SK-N-SH (cell line): ENCODE measurements at regions not wholly inside any gene's neighbourhood (a gene's known extent, or its start where the extent isn't known, plus 50 kb on each side); places are given as distances from the start of the nearest gene placed in this dataset.

Experiments used
- FOXJ3 ChIP-seq: sonication (generic); formaldehyde crosslinking; IDR thresholded peaks from 2 replicates; pipeline ENCODE4 v1.5.1; 2020; ENCODE audit warnings: mild to moderate bottlenecking, missing genetic modification reagents
- FOXM1 ChIP-seq: IDR thresholded peaks from 2 replicates; pipeline ENCODE4 v1.4.0; 2012; ENCODE audit warnings: low read depth, mild to moderate bottlenecking
- JUND ChIP-seq: IDR thresholded peaks from 2 replicates; pipeline ENCODE4 v1.4.0; 2012
- NFIC ChIP-seq: IDR thresholded peaks from 2 replicates; pipeline ENCODE4 v1.4.0; 2012; ENCODE audit warnings: borderline replicate concordance
- PBX3 ChIP-seq: IDR thresholded peaks from 2 replicates; pipeline ENCODE4; 2012
- POLR2AphosphoS5 ChIP-seq: IDR thresholded peaks from 2 replicates; pipeline ENCODE4 v1.6.1; 2012; ENCODE audit warnings: low read depth, low read length
- RFX5 ChIP-seq: IDR thresholded peaks from 2 replicates; pipeline ENCODE4 v1.6.1; 2012; ENCODE audit warnings: mild to moderate bottlenecking, improper control_type of control experiment, low read length
- SIN3A ChIP-seq: IDR thresholded peaks from 2 replicates; pipeline ENCODE4 v1.6.1; 2012; ENCODE audit warnings: low read depth, mild to moderate bottlenecking, low read length, moderate library complexity, borderline replicate concordance
- TCF12 ChIP-seq: IDR thresholded peaks from 2 replicates; pipeline ENCODE4 v1.4.0; 2012
- TF ChIP-seq, protein P1 (sequence below): IDR thresholded peaks from 2 replicates; pipeline ENCODE4 v1.4.0; 2012; ENCODE audit warnings: low read depth
- TF ChIP-seq, protein P2 (sequence below): IDR thresholded peaks from 2 replicates; pipeline ENCODE4 v1.4.0; 2012; ENCODE audit warnings: low read depth, borderline replicate concordance
- TF ChIP-seq, protein P3 (sequence below): fragments of 200-600 bp; sonication (generic); IDR thresholded peaks from 2 replicates; pipeline ENCODE4 v1.6.1; 2017; ENCODE audit warnings: antibody characterized with exemption, mild to moderate bottlenecking, moderate library complexity

DNA sequence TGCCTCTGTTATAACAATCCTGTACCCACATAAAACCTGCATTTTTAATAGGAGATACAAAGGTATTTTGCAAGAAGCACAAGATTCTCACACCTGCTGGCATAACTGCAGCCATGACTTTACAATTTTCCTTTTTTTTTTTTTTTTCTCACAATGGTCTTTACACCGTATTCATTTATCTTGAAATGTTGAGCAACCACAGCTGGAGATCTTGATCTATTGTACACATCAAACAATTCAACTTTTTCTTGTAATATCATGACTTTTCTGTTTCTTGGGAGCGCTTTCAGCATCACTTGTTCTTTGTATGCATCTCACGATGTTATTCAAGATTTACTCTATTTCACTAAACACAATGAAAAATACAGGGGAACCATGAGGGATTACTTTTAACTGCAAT is 651.4 kb downstream of the KCNT2 start:
- TF ChIP-seq JUND (no peak), POLR2AphosphoS5 (no peak), SIN3A (no peak), RFX5 (no peak), NFIC (no peak), FOXM1 (no peak), PBX3 (no peak), TCF12 (no peak), FOXJ3 (CRISPR knock-in tag) (no peak)
- TF ChIP-seq, protein P1, sequence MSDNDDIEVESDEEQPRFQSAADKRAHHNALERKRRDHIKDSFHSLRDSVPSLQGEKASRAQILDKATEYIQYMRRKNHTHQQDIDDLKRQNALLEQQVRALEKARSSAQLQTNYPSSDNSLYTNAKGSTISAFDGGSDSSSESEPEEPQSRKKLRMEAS = no peak
- TF ChIP-seq, protein P2, sequence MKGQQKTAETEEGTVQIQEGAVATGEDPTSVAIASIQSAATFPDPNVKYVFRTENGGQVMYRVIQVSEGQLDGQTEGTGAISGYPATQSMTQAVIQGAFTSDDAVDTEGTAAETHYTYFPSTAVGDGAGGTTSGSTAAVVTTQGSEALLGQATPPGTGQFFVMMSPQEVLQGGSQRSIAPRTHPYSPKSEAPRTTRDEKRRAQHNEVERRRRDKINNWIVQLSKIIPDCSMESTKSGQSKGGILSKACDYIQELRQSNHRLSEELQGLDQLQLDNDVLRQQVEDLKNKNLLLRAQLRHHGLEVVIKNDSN = no peak
- TF ChIP-seq, protein P3, sequence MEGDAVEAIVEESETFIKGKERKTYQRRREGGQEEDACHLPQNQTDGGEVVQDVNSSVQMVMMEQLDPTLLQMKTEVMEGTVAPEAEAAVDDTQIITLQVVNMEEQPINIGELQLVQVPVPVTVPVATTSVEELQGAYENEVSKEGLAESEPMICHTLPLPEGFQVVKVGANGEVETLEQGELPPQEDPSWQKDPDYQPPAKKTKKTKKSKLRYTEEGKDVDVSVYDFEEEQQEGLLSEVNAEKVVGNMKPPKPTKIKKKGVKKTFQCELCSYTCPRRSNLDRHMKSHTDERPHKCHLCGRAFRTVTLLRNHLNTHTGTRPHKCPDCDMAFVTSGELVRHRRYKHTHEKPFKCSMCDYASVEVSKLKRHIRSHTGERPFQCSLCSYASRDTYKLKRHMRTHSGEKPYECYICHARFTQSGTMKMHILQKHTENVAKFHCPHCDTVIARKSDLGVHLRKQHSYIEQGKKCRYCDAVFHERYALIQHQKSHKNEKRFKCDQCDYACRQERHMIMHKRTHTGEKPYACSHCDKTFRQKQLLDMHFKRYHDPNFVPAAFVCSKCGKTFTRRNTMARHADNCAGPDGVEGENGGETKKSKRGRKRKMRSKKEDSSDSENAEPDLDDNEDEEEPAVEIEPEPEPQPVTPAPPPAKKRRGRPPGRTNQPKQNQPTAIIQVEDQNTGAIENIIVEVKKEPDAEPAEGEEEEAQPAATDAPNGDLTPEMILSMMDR = no peak
